Fibroblast of skin of right biceps (primary cell): ENCODE measurements at regions not wholly inside any gene's neighbourhood (a gene's known extent, or its start where the extent isn't known, plus 50 kb on each side); places are given as distances from the start of the nearest gene placed in this dataset.
"Not testable (repeated sequence)": the region's sequence is repeated elsewhere in the genome, so short reads cannot be mapped to it uniquely, and the experiment has no call there.

Source experiments
- DNase-seq: peaks from one replicate; pipeline ENCODE4 v3.0.0-alpha.2; 2013

DNA sequence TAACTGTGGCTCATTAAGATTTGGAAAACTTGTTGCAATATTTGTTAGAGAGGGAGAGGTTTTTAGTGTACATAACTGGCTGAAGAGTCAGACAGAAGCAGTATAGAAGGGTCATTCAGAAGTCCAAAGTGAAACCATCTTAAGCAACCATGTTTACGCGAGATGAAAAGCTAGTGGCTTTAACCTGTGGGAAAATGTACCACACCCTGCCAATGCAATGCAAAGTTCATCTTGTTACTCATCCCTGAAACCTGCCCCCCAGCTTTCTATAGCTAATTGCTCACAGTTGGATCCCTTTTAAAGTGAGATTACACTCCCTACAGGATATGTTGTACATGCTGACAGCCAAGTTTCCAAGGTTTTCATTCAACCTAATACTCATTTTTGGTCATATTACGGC is 96.7 kb upstream of the RAPGEF2 start:
- DNase-seq, result peak; percentile 43

DNA sequence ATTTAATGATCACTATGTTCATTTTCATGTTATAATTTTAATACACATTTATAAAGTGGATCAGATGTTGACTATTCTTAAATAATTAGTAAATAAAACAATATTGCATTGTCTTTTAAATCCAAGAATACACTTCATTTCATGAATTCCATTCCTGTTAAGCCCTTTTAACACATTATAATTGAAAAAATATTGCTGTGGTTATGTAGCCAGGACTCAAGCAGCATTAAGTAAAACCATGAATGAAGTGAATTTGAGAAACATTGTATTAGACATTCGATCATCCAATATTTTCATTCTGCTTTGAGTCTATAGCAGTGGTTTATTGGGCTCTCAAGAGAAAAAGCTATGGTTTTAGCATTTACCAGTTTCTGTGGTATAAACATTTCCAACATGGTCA is 94.2 kb upstream of the RAPGEF2 start:
- DNase-seq, result no peak

DNA sequence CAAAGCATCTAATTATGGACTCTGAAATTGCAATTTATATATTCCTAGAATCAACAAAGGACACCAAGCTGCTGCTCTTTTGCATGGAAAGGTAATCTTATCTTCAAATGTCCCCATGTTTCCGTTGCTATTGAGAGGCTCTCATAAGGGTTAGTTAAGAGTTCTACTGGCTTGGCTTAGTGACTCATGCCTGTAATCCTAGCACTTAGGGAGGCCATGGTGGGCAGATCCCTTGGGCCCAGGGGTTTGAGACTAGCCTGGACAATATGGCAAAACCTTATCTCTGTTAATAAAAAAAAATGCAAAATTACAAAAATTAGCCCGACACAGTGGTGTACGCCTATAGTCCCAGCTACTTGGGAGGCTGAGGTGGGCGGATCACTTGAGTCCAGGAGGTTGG is 93.4 kb upstream of the RAPGEF2 start:
- no peak for DNase-seq

DNA sequence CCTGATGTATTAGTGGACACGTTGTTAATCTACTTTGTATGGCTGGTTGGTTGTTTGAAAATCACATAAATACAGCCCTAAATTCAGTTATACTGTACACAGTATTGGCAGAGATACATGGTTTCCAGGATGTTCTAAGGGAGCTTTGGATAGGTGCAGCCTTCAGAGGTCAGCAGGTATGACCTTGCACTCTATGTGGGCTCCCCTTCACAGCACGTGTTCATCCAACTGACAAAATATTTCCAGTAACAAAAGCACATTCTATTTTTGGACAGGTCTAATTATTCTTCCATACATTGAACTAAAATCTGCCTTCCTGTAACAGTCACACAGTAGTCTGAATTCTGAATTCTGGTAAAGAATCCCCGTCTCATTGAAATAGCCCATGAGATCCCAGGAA is 92.8 kb upstream of the RAPGEF2 start:
- no peak for DNase-seq

DNA sequence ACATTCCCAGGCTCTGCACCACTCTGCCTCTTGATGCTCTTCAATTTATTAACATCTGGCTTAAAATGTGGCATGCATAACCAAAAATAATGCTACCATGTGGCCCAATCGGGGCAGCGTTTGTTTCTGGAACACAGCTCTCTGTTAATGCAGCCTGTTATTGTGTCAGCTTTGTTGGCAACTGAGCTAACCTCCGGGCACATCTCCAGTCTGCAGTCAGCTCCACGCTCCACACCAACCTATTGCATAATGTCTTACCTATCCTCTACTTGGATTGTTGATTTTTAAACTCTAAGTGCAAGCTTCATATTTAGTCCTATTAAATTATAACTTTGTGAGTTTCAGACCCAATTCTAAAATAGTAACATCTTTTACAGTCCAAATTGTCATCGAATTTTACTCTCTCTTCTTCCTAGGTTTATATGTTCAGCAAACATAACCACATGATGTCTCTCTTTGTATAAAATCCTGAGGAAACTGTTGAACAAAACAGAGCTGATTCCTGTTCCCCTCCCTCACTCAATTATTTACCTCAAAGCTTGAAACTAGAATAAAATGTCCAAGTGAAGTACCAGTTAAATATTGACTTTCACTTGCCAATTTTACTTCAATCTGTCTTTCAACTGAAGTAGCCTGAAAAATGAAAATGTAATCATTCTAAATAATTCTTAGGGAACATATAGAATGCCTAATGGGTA is 92.2 kb upstream of the RAPGEF2 start:
- DNase-seq, result peak; percentile 43

DNA sequence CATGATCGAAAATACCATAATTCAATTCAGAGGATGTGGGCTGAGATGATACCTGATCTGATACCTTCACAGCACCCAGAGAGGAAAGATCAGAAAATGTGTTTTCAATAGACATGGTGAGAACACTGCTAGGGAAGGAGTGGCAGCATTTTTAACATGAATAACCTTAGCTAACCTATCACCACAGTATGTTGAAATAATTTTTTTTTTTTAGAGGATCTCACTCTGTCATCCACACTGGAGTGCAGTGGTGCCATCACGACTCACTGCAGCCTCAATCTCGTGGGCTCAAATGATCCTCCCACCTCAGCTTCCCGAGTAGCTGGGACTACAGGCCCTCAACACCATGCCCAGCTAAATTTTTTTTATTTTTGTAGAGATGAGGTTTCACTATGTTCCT is 90.5 kb upstream of the RAPGEF2 start:
- DNase-seq, result peak; percentile 80

DNA sequence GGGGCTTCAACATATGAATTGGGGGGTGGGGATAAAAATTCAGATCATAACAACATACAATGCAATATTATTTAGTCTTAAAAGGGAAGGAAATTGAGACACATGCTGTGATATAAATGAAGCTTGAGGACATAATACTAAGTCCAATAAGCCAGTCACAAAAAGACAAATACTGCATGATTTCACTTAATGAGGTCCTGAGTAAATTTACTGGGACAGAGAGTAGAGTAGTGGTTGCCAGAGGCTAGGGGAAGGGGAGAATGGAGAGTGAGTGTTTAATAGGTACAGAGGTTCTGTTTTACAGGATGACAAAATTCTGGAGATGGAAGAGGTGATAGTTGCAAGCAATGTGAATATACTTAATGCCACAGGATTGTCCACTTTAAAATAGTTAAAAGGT is 89.2 kb upstream of the RAPGEF2 start:
- DNase-seq, result no peak

DNA sequence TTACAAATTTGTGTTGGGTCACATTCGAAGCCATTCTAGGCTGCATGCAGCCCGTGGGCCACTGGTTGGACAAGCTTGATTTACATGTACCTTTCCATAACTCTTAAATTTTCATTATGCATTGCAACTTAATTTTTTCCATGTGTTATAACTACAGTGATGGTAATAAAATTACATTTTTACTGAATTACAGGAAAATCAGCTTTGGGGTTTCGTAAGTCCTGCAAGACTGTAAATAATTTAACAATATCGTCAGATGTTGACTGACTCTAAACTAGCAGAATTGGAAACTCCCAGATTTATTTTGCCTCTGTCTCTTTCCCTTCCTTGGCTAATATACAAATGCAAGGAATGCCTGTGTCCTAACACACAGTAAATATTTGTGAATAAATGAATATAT is 88.0 kb upstream of the RAPGEF2 start:
- DNase-seq, result no peak

DNA sequence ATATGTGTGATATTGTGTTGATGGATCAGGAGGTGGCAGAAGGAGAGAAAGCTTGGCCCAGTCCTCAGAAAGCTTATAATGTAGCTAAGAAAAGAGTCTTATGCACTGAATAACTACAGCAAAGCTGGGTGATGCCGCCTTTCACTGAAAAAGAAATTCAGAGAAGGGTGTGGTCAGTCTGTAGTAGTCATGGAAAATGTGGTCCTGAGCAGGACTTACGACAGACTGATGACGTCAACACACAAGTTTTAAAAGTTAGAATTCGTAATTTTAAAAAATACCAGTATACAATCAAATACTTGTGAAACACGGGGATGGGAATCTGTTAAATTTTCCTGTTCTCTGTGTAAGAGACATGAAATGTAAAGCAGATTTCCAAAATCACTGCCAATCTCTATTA is 87.0 kb upstream of the RAPGEF2 start:
- peak; percentile 22 for DNase-seq

DNA sequence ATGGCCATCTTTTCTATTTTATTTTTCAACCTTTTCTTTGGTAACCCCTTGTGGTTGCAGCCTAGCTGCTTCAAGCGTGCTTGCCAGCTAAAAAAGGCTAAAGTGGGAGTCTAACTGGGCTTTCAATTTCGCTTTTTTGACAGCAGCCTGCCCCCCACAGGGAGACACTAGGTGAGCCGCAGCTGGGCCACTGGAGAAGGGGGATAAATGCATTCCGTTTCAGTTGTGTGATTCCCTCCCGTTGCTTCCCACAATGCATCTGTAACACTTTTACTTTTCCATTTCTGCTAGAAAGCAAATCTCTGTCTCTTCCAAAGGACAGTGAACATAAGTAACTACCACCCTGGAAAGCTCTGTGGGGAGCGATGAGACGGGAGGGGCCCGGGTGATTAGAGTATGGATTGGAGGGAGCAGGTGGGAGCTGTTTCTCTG is 86.3 kb upstream of the RAPGEF2 start:
- DNase-seq, result peak; percentile 33

DNA sequence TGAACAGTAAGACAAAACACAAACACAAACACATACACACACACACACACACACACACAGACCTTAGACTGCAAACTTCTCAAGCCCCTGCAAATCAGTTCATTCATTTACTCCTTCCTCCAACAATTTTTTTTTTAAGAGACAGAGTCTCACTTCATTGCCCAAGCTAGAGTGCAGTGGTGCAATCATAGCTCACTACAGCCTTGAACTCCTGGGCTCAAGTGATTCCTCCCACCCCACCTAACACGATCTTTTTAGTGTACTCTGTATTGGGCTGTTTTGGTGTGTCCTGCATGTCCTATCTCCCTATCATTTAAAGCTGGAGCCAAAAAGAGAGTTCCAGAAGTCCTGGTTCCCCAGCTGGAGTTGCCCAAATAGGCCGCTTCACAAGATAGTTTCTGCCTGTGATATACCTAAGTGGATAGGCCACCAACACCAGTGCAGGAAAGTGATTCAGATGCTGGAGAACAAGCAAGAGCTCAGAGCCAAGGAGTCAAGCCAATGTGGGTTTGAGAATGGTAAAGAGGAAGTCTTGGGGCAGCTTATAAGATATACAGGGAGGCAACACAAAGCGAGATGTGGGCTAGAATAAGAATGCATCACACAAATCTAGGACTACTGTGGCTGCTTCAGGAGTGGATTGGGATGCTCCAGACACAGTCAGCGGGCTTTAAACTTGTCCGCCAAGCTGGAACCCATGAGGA is 85.4 kb upstream of the RAPGEF2 start:
- DNase-seq, result no peak

DNA sequence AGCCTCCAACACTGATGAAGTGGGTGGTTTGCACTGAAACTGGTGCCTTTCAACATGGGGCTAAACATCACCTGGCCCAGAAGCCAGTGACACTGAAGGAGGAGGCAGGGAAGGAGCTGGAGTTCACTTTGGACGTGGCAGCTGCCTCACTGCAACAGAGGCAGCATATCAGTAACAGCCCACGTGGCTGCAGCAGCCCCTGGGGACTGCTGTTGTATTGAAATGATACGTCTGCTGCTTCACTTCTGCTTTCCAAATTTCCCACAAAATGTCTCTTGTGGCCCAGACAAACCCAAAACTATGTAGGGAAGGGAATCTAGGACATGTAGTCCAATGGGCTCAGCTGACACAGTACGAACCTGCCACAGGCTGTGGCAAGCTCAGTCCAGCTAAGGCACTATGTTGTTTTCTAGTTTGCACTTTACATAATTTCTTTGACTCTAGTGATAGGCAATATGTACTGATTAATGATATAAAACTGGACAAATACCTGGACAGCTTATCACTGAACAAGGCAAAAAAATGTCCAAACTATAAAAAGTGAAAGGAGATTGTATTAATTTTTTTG is 84.7 kb upstream of the RAPGEF2 start:
- no peak for DNase-seq

DNA sequence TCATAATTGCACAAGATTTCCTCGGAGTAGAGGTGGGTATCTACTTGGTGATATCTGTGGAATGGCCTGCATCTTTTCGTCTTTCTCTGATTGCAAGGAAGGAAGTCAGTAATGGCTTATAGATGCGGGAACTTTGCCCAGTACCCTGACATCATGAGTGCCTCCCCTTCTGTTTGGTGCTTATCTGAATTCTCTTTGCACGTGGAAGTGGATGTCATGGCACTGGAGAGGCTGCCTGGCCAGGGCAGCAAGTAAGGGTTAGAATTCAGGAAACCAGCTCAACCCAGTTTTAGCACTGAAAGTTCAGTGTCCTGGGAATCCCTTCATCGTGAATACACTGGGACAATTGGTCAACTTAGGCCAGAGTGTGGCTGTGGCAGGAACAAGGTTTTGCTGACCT is 83.5 kb upstream of the RAPGEF2 start:
- DNase-seq, result no peak

DNA sequence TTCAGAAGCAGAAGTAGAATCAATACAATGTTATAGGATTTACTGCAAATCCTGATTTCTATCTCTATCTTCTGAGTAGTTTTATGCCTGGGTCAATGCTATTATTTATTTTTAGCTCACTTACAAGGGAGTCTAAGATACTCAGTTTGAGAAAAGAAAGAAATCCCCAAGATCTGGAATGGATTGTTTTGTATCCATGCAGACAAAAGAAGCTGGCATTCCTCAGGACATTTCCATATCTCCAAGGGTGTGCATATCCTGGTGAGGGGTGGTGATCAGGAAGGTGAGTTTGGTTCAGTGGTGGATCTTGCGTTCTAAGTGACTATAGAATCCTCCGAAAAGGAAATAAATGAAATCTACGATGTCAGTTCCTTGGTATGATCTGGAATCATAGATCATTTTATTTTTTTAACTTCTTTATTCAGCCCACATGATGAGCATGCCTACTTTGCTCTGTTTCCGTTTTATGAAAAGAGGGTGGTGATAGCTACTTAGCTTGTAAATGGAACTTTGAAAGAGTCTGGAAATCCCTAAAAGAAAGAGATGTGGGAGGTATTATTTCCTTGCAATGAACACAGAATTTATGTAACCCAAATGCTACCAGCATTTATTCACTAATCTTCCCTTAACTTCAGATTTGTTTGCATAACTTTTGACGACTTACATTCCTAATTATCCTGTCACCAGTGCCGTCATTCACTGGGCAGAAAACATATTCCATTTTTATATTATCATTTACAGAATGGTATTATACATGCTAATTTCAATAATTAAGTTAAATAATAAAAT is 81.1 kb upstream of the RAPGEF2 start:
- peak; percentile 17 for DNase-seq

DNA sequence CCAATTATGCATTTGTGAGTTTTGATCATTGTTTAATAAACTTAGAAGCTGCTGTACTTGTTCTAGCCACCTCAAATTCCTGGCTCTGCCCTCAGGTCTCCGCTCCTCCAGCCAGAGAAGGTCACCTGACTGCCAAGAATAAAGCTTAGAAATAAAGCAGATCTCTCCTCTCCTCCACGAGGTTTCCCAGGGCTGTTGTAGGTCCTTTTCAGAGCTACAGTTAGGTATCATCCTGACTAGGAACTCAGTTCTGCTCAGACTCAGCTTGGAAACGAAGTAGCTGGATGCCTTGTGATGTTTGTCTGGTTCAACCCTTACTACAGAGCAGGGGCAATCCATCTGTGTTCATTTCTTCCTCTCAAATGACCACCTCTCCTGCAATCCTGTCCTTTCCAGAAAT is 79.1 kb upstream of the RAPGEF2 start:
- no peak for DNase-seq

DNA sequence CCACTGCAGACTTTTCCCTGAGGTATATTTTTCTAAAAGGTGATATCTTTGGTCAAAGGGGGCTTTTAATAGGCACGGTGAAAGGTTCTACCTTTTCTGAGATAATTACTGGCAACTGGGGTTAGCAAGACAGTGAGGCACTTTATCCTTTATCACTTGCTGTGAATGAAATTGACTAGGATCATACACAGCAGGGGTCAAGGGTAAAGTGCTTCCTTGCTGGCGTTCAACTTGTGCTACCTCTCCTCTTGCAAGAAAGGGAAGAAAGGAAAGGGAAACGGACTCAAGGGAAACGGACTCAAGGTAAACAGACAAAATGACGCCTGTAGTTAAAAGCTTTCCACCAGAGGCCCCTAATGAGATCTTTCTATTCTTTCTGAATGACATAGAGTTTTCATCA is 78.6 kb upstream of the RAPGEF2 start:
- no peak for DNase-seq

DNA sequence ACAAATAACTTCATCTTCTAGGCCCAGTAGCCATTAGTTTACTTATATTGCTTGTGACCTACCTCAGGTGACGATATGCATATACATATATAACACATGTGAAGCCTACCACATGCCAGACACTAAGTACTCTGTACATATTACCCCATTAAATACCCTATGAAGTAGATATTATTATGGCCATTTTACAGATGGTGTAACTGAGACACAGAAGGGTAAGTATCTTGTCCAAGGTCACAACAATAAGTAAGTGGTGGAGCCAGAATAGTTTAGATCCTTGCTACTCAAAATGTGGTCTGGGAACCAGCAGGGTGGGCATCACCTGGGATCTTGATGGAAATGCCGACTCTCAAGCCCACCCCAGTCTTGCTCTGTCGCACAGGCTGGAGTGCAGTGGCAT is 78.1 kb upstream of the RAPGEF2 start:
- no peak for DNase-seq

DNA sequence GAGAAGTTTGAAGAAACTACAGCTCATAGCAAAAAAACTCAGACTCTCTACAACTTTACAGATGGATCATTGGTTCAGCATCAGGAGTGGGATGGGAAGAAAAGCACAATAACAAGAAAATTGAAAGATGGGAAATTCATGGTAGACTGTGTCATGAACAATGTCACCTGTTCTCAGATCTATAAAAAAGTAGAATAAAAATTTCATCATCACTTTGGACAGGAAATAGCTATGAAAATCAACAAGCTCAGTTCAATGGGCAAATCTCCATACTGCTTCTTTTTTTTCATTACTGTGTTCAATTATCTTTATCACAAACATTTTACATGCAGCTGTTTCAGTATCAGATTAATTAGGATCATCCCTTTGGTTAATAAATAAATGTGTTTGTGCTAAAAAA is 76.5 kb upstream of the RAPGEF2 start:
- no peak for DNase-seq

DNA sequence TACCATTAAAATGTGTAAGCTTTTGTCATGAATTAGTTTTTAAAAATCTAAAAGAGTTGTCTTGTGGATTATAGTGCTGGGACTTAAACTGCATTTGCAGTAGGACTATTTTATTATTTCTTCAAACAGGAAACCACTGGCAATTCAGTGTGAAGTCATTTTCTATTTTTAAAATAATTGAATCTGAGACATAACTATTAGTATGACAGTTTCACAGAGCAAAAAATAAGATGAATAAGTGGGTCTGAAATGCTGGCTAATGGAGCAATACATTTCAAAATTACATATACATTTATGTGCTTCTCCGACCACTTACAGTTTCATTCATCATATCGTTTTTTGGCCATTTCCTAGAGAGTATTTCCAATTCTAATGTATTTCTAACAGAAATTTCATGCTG is 75.3 kb upstream of the RAPGEF2 start:
- peak; percentile 66 for DNase-seq

DNA sequence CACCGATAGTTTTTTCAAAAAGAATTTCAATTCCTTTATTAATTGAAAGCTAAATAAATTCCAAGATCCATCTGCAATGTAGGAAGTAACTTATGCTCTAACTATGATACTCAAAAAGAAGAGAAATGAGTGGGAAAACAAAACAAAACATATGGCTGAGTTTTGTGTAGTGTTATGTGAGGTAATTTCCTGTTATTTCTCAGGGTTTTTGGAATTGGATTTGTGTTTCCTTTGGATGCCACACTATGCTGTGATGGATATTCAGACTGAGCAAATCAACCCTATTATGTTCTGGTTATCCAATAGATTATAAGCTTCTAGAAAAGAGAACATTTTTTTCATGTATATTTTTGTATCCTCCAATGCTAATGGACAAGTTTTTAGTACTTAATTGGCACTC is 73.4 kb upstream of the RAPGEF2 start:
- no peak for DNase-seq

DNA sequence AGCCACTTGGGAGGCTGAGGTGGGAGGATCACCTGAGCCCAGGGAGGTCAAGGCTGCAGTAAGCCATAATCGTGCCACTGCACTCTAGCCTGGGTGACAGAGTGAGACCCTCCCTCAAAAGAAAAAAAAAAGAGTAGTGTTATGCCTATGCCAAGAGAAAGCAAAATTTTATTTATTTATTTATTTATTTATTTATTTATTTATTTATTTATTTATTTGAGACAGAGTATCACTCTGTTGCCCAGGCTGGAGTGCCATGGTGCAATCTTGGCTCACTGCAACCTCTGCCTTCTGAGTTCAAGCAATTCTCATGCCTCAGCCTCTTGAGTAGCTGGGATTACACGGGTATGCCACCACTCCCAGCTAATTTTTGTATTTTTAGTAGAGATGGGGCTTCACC is 72.6 kb upstream of the RAPGEF2 start:
- DNase-seq, result not testable (repeated sequence)

DNA sequence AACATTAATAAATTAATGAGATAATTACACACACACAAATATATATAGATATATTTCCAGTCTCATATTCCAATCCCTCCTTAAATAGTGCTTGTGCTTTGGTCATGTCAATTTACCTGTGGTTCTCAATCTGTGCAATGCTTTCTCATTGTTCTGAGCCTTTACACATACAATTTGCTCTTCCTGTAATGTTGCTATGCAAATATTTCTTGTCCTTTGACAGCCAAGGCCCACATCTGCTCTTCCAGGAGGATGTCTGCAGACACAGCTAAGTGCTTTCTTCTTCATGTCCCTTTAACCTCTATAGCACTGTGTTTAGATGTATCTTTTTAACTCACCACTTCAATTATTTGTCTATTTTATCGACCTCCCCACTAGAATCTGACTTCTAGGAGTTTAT is 67.3 kb upstream of the RAPGEF2 start:
- DNase-seq, result no peak

DNA sequence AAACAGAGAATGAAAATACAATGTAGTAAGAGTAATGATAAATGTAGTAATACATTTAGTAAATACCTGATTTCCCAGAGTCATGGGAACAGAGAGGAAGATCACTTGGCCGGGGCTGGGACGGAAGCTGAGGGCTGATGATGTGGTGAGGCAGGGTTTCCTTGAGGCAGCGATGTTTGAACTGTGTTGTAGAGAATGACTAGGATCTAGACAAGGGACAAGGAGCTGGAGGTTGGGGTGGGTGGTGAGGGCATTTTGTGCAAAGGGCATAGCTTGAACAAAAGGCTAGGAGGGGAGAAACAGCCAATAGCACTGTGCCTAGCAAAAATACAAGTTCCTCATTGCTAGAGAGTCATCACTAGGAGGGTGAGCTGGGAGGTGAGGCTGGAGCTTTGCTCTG is 64.3 kb upstream of the RAPGEF2 start:
- DNase-seq, result no peak
